ENCODE measurements at regions not wholly inside any gene's neighbourhood (a gene's known extent, or its start where the extent isn't known, plus 50 kb on each side); places are given as distances from the start of the nearest gene placed in this dataset.
"Not testable (repeated sequence)": the region's sequence is repeated elsewhere in the genome, so short reads cannot be mapped to it uniquely, and the experiment has no call there.

DNA sequence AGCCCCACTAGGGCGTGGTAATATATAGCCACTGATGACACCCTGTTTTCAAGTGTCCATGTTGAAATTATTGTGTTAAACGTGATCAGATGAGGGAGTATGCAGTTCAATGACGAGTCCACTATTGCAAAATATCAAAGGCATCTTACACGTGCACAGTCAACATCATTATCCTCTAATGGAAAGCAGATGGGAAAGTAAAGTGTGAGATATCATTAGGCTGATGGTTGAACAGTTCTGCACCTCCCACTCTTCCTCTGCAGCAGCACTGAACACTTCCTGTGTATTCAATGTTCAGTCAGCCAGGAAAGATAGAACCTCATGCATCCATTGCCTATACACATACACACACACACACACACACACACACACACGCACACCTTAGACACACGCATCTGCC lies 431.8 kb upstream of the CCDC54 start:
- Histone ChIP-seq H3K4me3 (ENCODE audit: low read length) (no peak overlapping the region), H3K27me3 (ENCODE audit: control insufficient read depth, insufficient read depth, low read length) (no peaks in the 10 kb centered on the region), H3K9ac (ENCODE audit: low read depth, low read length) (no peak overlapping the region), H3K4me2 (ENCODE audit: low read length) (no peak overlapping the region), H3K36me3 (ENCODE audit: insufficient read depth, low read length) (no peaks in the 10 kb centered on the region), H3K4me1 (ENCODE audit: control insufficient read depth, insufficient read depth, low read length) (no peaks in the 10 kb centered on the region), H3K9me3 (replicated peaks; ENCODE audit: low read length) (no peaks in the 10 kb centered on the region)

DNA sequence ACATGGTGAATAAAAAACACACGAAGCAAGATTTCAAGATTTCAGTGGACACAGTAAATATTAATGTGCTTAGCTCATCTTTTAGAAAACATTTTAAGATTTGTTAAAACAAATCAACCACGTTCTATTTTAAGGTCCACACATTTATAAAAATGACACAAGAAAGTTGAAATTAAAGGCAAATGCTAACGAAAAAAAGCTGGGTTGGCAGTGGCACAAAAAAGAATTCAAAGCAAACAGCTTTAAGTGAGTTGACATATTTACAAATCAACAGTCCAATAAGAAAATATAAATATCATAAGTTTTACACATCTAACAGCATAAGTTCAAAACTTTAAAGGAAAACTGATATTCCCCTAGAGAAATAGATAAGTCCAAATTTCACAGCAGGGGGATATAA lies 430.4 kb upstream of the CCDC54 start:
- H3K9ac ChIP-seq (ENCODE audit: low read depth, low read length), result no peak overlapping the region
- no peaks in the 10 kb centered on the region for H3K36me3 ChIP-seq (ENCODE audit: insufficient read depth, low read length)
- no peaks in the 10 kb centered on the region for H3K27me3 ChIP-seq (ENCODE audit: control insufficient read depth, insufficient read depth, low read length)
- H3K4me1 ChIP-seq (ENCODE audit: control insufficient read depth, insufficient read depth, low read length), result no peaks in the 10 kb centered on the region
- H3K9me3 ChIP-seq (replicated peaks; ENCODE audit: low read length), result no peaks in the 10 kb centered on the region
- no peak overlapping the region for H3K4me2 ChIP-seq (ENCODE audit: low read length)
- H3K4me3 ChIP-seq (ENCODE audit: low read length), result no peak overlapping the region

DNA sequence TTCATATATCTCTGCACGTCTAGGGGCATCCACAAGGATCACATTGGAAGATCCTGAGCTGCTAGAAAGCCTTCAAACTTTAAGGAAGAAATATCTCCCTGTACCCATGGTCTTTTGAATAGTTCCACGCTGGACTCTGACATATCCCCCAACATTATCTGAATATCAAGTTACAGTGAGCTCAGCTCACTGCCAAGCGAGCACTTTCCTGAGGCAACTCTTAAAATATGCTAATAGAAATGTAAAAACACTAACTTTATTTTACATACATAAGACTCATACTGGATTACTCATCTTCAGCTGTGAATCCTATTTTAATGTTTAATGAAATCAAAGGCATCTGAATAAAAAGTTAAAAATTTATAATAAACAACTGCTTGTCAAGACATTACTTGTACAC lies 420.2 kb upstream of the CCDC54 start:
- H3K4me2 ChIP-seq (ENCODE audit: low read length), result no peak overlapping the region
- H3K9ac ChIP-seq (ENCODE audit: low read depth, low read length), result no peak overlapping the region
- H3K4me1 ChIP-seq (ENCODE audit: control insufficient read depth, insufficient read depth, low read length), result no peaks in the 10 kb centered on the region
- H3K36me3 ChIP-seq (ENCODE audit: insufficient read depth, low read length), result no peaks in the 10 kb centered on the region
- H3K9me3 ChIP-seq (replicated peaks; ENCODE audit: low read length), result no peaks in the 10 kb centered on the region
- no peaks in the 10 kb centered on the region for H3K27me3 ChIP-seq (ENCODE audit: control insufficient read depth, insufficient read depth, low read length)
- H3K4me3 ChIP-seq (ENCODE audit: low read length), result no peak overlapping the region

DNA sequence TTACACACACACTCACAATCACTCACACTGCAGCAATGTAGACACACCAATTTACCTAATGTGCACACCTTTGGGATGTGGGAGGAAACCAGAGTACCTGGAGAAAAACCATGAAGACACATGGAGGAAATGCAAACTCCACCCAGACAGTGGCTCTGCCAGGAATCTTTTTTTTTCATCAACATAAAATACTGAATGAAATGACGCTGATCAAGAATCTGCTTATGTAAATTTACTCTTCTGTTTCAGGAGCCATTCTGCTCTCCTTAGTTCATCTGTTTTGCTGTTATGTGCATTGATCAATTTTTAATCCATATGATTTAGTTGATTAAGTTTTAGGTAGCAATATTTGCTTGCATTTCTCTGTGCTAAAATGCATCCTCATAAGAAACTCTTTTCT lies 414.2 kb upstream of the CCDC54 start:
- no peak overlapping the region for H3K9ac ChIP-seq (ENCODE audit: low read depth, low read length)
- no peak overlapping the region for H3K4me3 ChIP-seq (ENCODE audit: low read length)
- H3K9me3 ChIP-seq (replicated peaks; ENCODE audit: low read length), result no peaks in the 10 kb centered on the region
- no peaks in the 10 kb centered on the region for H3K36me3 ChIP-seq (ENCODE audit: insufficient read depth, low read length)
- peak overlapping the region; percentile 7 for H3K4me2 ChIP-seq (ENCODE audit: low read length)
- peaks cover 10% of the 10 kb centered on the region for H3K4me1 ChIP-seq (ENCODE audit: control insufficient read depth, insufficient read depth, low read length)
- no peaks in the 10 kb centered on the region for H3K27me3 ChIP-seq (ENCODE audit: control insufficient read depth, insufficient read depth, low read length)

DNA sequence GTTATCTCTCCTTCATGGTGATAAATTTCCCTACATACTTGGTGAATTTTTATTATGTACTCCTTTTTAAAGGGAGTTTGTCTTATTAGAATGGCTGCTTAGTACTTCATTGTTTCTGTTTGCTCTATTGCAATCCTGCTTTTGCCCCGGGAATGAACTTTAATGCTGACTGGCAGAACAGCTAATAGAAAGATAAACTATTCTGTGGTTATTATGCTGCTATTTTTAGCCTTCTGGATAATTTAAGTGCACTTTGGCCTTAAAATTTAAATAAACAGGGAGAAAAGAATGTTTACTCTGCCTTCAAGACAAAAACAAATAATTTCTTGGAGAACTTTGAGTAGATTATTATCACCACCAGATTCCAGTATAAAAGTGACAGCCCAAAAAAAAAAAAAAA lies 413.8 kb upstream of the CCDC54 start:
- Histone ChIP-seq H3K4me2 (ENCODE audit: low read length) (peak overlapping the region; percentile 7), H3K27me3 (ENCODE audit: control insufficient read depth, insufficient read depth, low read length) (no peaks in the 10 kb centered on the region), H3K4me1 (ENCODE audit: control insufficient read depth, insufficient read depth, low read length) (peaks cover 10% of the 10 kb centered on the region), H3K9ac (ENCODE audit: low read depth, low read length) (no peak overlapping the region), H3K4me3 (ENCODE audit: low read length) (no peak overlapping the region), H3K36me3 (ENCODE audit: insufficient read depth, low read length) (no peaks in the 10 kb centered on the region), H3K9me3 (replicated peaks; ENCODE audit: low read length) (no peaks in the 10 kb centered on the region)

DNA sequence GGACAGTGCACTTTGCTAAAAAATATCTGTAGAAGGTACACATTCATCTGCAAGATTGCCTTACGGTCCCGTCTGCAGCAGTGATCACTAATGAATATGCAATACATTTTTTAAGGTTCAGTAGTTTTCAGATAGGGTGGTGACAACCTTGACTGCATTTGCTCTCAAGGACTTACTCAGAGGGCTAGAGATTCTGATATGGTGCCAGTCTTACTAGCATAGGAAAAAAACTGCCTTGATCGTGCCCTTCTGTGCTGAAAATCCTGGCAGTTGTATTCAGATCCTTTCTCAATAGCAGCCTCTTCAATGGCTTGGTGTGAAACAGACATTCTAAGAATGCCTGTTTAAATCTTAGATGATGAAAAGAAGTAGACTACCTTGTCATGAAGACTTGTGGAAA lies 411.9 kb upstream of the CCDC54 start:
- Histone ChIP-seq H3K9ac (ENCODE audit: low read depth, low read length) (no peak overlapping the region), H3K4me1 (ENCODE audit: control insufficient read depth, insufficient read depth, low read length) (peaks cover 10% of the 10 kb centered on the region), H3K4me3 (ENCODE audit: low read length) (no peak overlapping the region), H3K27me3 (ENCODE audit: control insufficient read depth, insufficient read depth, low read length) (no peaks in the 10 kb centered on the region), H3K4me2 (ENCODE audit: low read length) (no peak overlapping the region), H3K36me3 (ENCODE audit: insufficient read depth, low read length) (no peaks in the 10 kb centered on the region), H3K9me3 (replicated peaks; ENCODE audit: low read length) (no peaks in the 10 kb centered on the region)

DNA sequence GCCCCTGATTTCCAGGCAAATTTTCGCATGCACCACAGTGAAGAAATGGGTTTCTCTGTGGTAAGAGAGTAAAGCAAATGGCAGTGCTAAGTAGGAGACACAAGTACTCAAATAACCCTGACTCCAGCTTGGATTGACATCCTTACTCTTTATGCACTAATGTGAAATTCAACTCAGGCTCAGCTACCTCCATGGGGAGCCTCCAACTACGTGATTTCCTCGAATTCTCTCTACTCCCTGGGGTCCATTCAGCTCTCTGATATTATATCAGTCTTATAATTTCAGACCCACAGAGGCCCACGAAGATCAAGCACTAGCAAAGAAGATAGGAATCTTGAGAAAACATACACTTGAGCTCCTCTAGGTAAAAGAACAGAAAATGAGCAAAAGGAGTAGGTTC lies 407.6 kb upstream of the CCDC54 start:
- no peaks in the 10 kb centered on the region for H3K9me3 ChIP-seq (replicated peaks; ENCODE audit: low read length)
- H3K4me1 ChIP-seq (ENCODE audit: control insufficient read depth, insufficient read depth, low read length), result no peaks in the 10 kb centered on the region
- no peaks in the 10 kb centered on the region for H3K27me3 ChIP-seq (ENCODE audit: control insufficient read depth, insufficient read depth, low read length)
- H3K4me3 ChIP-seq (ENCODE audit: low read length), result no peak overlapping the region
- H3K4me2 ChIP-seq (ENCODE audit: low read length), result no peak overlapping the region
- no peaks in the 10 kb centered on the region for H3K36me3 ChIP-seq (ENCODE audit: insufficient read depth, low read length)
- H3K9ac ChIP-seq (ENCODE audit: low read depth, low read length), result no peak overlapping the region

DNA sequence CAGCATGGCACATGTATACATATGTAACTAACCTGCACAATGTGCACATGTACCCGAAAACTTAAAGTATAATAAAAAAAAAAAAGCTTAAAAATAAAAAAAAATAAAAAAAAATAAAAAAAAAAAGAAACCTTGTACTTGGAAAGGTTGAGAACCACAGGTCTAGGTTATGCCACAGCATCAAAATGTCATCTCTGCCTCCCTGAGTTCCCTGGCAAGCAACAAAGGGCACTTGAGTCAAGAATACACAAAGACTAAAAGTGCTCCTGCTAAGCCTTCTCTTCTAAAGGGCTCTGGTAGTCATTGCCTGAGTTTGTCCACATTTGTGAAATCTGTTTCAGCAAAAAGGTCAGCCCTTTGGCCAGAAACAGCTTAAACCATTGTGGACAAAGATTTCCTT lies 395.8 kb upstream of the CCDC54 start:
- H3K4me1 ChIP-seq (ENCODE audit: control insufficient read depth, insufficient read depth, low read length), result no peaks in the 10 kb centered on the region
- no peak overlapping the region for H3K4me2 ChIP-seq (ENCODE audit: low read length)
- no peak overlapping the region for H3K9ac ChIP-seq (ENCODE audit: low read depth, low read length)
- H3K4me3 ChIP-seq (ENCODE audit: low read length), result no peak overlapping the region
- H3K9me3 ChIP-seq (replicated peaks; ENCODE audit: low read length), result no peaks in the 10 kb centered on the region
- no peaks in the 10 kb centered on the region for H3K36me3 ChIP-seq (ENCODE audit: insufficient read depth, low read length)
- no peaks in the 10 kb centered on the region for H3K27me3 ChIP-seq (ENCODE audit: control insufficient read depth, insufficient read depth, low read length)

DNA sequence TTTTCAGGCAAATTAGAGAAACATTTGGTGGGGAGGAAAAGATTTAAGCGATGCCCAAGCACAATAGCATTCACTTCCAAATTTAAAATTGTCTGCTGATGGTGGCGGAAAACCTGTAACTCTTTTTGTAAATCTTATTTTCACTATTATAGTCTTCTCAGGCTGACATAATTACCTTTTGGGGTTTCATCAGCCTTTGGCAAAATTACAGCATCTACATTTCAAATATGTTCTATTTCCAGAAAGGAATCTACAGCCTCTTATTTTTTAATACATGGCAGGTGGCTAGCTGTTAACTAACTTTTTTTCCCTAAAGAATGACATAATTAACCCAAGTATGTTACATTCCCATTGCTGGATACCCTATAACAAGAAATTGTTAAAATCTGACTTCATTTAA lies 391.5 kb upstream of the CCDC54 start:
- Histone ChIP-seq H3K27me3 (ENCODE audit: control insufficient read depth, insufficient read depth, low read length) (no peaks in the 10 kb centered on the region), H3K4me3 (ENCODE audit: low read length) (no peak overlapping the region), H3K9ac (ENCODE audit: low read depth, low read length) (no peak overlapping the region), H3K4me2 (ENCODE audit: low read length) (no peak overlapping the region), H3K36me3 (ENCODE audit: insufficient read depth, low read length) (no peaks in the 10 kb centered on the region), H3K4me1 (ENCODE audit: control insufficient read depth, insufficient read depth, low read length) (no peaks in the 10 kb centered on the region), H3K9me3 (replicated peaks; ENCODE audit: low read length) (no peaks in the 10 kb centered on the region)

DNA sequence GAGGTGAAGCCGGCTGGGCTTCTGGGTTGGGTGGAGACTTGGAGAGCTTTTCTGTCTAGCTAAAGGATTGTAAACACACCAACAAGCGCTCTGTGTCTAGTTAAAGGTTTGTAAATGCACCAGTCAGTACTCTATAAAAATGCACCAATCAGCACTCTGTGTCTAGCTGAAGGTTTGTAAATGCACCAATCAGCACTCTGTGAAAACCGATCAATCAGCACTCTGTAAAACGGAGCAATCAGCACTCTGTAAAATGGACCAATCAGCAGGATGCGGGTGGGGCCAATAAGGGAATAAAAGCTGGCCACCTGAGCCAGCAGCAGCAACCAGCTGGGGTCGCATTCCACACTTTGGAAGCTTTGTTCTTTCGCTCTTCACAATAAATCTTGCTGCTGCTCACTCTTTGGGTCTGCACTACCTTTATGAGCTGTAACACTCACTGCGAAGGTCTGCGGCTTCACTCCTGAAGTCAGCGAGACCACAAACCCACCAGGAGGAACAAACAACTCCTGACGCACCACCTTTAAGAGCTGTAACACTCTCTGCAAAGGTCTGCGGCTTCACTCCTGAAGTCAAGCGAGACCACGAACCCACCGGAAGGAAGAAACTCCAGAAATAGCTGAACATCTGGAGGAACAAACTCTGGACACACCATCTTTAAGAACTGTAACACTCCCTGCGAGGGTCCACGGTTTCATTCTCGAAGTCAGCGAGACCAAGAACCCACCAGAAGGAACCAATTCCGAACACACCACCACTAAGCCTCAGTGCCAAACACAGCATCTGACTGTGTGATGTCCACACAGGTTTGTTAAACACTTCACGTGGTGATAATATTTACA lies 378.2 kb upstream of the CCDC54 start:
- not testable (repeated sequence) for H3K4me3 ChIP-seq (ENCODE audit: low read length); H3K36me3 ChIP-seq (ENCODE audit: insufficient read depth, low read length); H3K4me1 ChIP-seq (ENCODE audit: control insufficient read depth, insufficient read depth, low read length); H3K9me3 ChIP-seq (replicated peaks; ENCODE audit: low read length); H3K4me2 ChIP-seq (ENCODE audit: low read length); H3K9ac ChIP-seq (ENCODE audit: low read depth, low read length); H3K27me3 ChIP-seq (ENCODE audit: control insufficient read depth, insufficient read depth, low read length)

DNA sequence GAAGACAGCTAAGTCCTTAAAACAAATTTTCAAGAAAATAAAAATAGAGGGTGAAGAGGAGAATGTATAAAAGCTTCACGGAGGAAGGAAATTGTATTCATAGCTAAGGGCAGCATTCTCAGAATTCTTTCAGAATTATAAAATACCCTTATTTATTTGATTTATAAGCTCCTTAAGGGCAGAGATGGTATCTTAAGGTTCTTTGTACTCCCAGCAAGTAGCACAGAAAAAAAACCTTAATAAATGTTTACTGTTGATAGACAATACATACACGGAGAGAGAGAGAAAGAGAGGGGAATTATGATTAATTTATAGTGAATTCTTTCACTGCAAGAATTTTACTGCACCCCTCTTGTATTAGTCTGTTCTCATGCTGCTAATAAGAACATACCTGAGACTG lies 375.6 kb upstream of the CCDC54 start:
- no peaks in the 10 kb centered on the region for H3K9me3 ChIP-seq (replicated peaks; ENCODE audit: low read length)
- H3K9ac ChIP-seq (ENCODE audit: low read depth, low read length), result no peak overlapping the region
- no peaks in the 10 kb centered on the region for H3K36me3 ChIP-seq (ENCODE audit: insufficient read depth, low read length)
- no peaks in the 10 kb centered on the region for H3K27me3 ChIP-seq (ENCODE audit: control insufficient read depth, insufficient read depth, low read length)
- no peak overlapping the region for H3K4me2 ChIP-seq (ENCODE audit: low read length)
- no peak overlapping the region for H3K4me3 ChIP-seq (ENCODE audit: low read length)
- H3K4me1 ChIP-seq (ENCODE audit: control insufficient read depth, insufficient read depth, low read length), result no peaks in the 10 kb centered on the region

DNA sequence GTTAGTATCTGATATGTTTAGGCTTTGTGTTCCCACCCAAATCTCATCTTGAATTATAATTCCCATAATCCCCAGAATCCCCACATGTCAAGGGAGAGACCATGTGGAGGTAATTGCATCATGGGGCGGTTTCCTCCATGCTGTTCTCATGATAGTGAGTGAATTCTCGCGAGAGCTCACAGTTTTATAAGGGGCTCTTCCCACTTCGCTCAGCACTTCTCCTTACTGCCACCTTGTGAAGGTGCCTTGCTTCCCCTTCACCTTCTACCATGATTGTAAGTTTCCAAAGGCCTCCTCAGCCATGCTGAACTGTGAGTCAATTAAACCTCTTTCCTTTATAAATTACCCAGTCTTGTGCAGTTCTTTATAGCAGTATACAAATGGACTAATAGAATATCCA lies 371.9 kb upstream of the CCDC54 start:
- H3K9me3 ChIP-seq (replicated peaks; ENCODE audit: low read length); H3K27me3 ChIP-seq (ENCODE audit: control insufficient read depth, insufficient read depth, low read length); H3K9ac ChIP-seq (ENCODE audit: low read depth, low read length); H3K4me3 ChIP-seq (ENCODE audit: low read length); H3K4me2 ChIP-seq (ENCODE audit: low read length); H3K36me3 ChIP-seq (ENCODE audit: insufficient read depth, low read length); H3K4me1 ChIP-seq (ENCODE audit: control insufficient read depth, insufficient read depth, low read length): not testable (repeated sequence)

Measured in skeletal muscle satellite cell (primary cell).